ENCODE measurements at regions not wholly inside any gene's neighbourhood (a gene's known extent, or its start where the extent isn't known, plus 50 kb on each side); places are given as distances from the start of the nearest gene placed in this dataset.

GRCh38 chr1:118821801-118822200 lies 166.3 kb downstream of the TBX15 start:
- 50% methylated on average over 1 of the region's 2 CpGs; no CpG with 5 or more reads in 1 of the 2 experiments for WGBS, 2 experiments (ENCODE audit: extremely low coverage in 2 of 2, insufficient read length in 1 of 2)
- H3K4me2 ChIP-seq (ENCODE audit: low read depth, low read length), result no peak overlapping the region
- no peak overlapping the region for H2BK15ac ChIP-seq (ENCODE audit: low read depth, low read length)
- no peak for ATAC-seq (ENCODE audit: low read depth)
- no peaks in the 10 kb centered on the region for H3K36me3 ChIP-seq (ENCODE audit: control insufficient read depth, insufficient read depth, low read length)
- H3K23ac ChIP-seq (ENCODE audit: low read depth, low read length), result no peak overlapping the region
- no peak overlapping the region for H2AFZ ChIP-seq (replicated peaks; ENCODE audit: low read length, poor library complexity)
- H4K91ac ChIP-seq (ENCODE audit: insufficient read depth, low read depth, low read length), result no peak overlapping the region
- H3K9ac ChIP-seq (ENCODE audit: low read depth, low read length), result no peak overlapping the region
- BruUV-seq (replicated peaks), result no TSS peak
- no peaks in the 10 kb centered on the region for H3K4me1 ChIP-seq (ENCODE audit: control insufficient read depth, insufficient read depth, low read length)
- H3K9me3 ChIP-seq (ENCODE audit: control insufficient read depth, insufficient read depth, low read length), result no peaks in the 10 kb centered on the region
- ChIA-PET POLR2A (ENCODE audit: unreplicated experiment) (no interaction called here), CTCF (no interaction called here)
- no peak overlapping the region for H3K18ac ChIP-seq (ENCODE audit: low read depth, low read length)
- H3K79me1 ChIP-seq (ENCODE audit: low read depth in 1 of 2, low read length in 2 of 2), result no peaks in the 10 kb centered on the region
- H3K14ac ChIP-seq (replicated peaks; ENCODE audit: low read depth, low read length), result no peak overlapping the region
- no peaks in the 10 kb centered on the region for H4K20me1 ChIP-seq (ENCODE audit: insufficient read depth, low read length)
- H3K27me3 ChIP-seq (ENCODE audit: control insufficient read depth, insufficient read depth, low read length), result no peaks in the 10 kb centered on the region
- no peak overlapping the region for H4K5ac ChIP-seq (ENCODE audit: low read depth, low read length)
- H2BK120ac ChIP-seq (ENCODE audit: low read depth, low read length), result no peak overlapping the region
- no peak overlapping the region for H3K4me3 ChIP-seq (ENCODE audit: insufficient read depth, low read depth, low read length)
- no peak overlapping the region for H3K56ac ChIP-seq (ENCODE audit: extremely low read depth, insufficient read depth, low read length)
- no peaks in the 10 kb centered on the region for H3K9me1 ChIP-seq (ENCODE audit: insufficient read depth, low read length)
- H2AK5ac ChIP-seq (ENCODE audit: low read depth, low read length), result no peak overlapping the region
- H3K27ac ChIP-seq (ENCODE audit: insufficient read depth, low read length), result no peak overlapping the region
- no peak overlapping the region for H4K8ac ChIP-seq (ENCODE audit: low read depth in 2 of 2, low read length in 2 of 2)
- no peak overlapping the region for H2AK9ac ChIP-seq (replicated peaks; ENCODE audit: low read depth, low read length, poor library complexity)
- dilution Hi-C loops (cut with HindIII; ENCODE audit: low sequenced_read_pairs, unreplicated experiment), result no loop called here
- DNase-seq, result no peak
- intact Hi-C loops (cut with micrococcal nuclease), result no loop called here
- no peak for TF ChIP-seq CEBPB (IDR thresholded peaks at IDR 0.05; ENCODE audit: low read depth, low read length)
- TF ChIP-seq ELK1 (IDR thresholded peaks at IDR 0.05; ENCODE audit: borderline replicate concordance, low read depth, low read length), result no peak
- no peak for TF ChIP-seq BHLHE40 (IDR thresholded peaks at IDR 0.05; ENCODE audit: low read depth, low read length)
- no peak for TF ChIP-seq MXI1 (IDR thresholded peaks at IDR 0.05; ENCODE audit: borderline replicate concordance, low read depth, low read length)
- no peak overlapping the region for H3K4ac ChIP-seq (ENCODE audit: low read depth, low read length)
- in situ Hi-C loops (cut with MboI; ENCODE audit: low sequenced_read_pairs), result no loop called here
- no peak overlapping the region for H2BK20ac ChIP-seq (ENCODE audit: low read depth, low read length)
- no peak overlapping the region for H2BK5ac ChIP-seq (ENCODE audit: low read depth, low read length, poor library complexity, severe bottlenecking)
